K562 (cell line): ENCODE measurements at regions not wholly inside any gene's neighbourhood (a gene's known extent, or its start where the extent isn't known, plus 50 kb on each side); places are given as distances from the start of the nearest gene placed in this dataset.

ENCODE experiments used
- ARID4B ChIP-seq: sonication (generic); formaldehyde crosslinking; IDR thresholded peaks from 2 replicates; pipeline ENCODE4 v1.8.0; 2022; ENCODE audit warnings: mild to moderate bottlenecking, missing genetic modification reagents
- FIP1L1 ChIP-seq: fragments of 200-400 bp; formaldehyde crosslinking; IDR thresholded peaks from 2 replicates; pipeline ENCODE4 v1.6.1; 2018; ENCODE audit warnings: mild to moderate bottlenecking, low read depth, low read length; ENCODE audit not compliant: poor library complexity, severe bottlenecking
- THAP12 ChIP-seq: fragments of 250-450 bp; sonication (Bioruptor Pico); IDR thresholded peaks from 2 replicates; pipeline ENCODE4 v1.9.0; 2021; ENCODE audit warnings: mild to moderate bottlenecking, inconsistent platforms
- ZNF282 ChIP-seq: sonication (generic); formaldehyde crosslinking; IDR thresholded peaks from 2 replicates; pipeline ENCODE4 v1.8.1; 2023; ENCODE audit warnings: missing genetic modification reagents
- ZSCAN29 ChIP-seq: fragments of 450-650 bp; IDR thresholded peaks from 2 replicates; pipeline ENCODE4 v1.6.1; 2017

- TF ChIP-seq ZNF282 (CRISPR knock-in tag) (no peak), ZSCAN29 (no peak), FIP1L1 (no peak), THAP12 (CRISPR knock-in tag) (no peak), ARID4B (CRISPR knock-in tag) (no peak)
- TF ChIP-seq, all 486 proteins: peak for 0
These were observed 246.5 kb downstream of the SLITRK2 start (continued) for GRCh38 chrX:146064156-146064555.
